ENCODE measurements at regions not wholly inside any gene's neighbourhood (a gene's known extent, or its start where the extent isn't known, plus 50 kb on each side); places are given as distances from the start of the nearest gene placed in this dataset.

DNA sequence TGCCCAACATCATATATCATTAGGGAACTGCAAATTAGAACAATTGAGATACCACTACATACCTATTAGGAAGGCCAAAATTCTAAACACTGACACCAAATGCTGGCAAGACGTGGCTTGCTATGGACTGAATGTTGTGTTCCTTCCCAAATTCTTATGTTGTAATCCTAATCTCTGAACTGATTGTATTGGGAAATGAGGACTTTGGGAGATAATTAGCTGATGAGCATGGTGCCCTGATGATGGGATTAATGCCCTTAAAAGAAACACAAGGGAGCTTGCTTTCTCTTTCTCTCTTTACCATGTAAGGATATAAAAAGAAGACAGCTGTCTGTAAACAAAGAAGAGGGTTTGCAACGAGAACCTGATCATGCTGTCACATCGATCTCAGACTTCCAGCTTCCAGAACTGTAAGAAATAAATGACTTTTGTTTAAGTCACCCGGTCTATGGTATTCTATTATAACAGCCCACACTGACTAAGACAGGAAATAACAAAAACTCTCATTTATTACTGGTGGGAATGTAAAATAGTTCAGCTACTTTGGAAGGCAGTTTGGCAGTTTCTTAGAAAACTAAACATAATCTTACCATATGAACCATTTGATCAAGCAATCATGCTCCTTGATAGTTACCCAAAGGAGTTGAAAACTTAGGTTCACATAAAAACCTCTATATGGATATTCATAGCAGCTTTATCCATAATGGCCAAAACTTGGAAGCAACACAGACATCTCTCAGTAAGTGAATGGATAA lies 458.3 kb upstream of the CBLB start:
- TF ChIP-seq, protein P1, sequence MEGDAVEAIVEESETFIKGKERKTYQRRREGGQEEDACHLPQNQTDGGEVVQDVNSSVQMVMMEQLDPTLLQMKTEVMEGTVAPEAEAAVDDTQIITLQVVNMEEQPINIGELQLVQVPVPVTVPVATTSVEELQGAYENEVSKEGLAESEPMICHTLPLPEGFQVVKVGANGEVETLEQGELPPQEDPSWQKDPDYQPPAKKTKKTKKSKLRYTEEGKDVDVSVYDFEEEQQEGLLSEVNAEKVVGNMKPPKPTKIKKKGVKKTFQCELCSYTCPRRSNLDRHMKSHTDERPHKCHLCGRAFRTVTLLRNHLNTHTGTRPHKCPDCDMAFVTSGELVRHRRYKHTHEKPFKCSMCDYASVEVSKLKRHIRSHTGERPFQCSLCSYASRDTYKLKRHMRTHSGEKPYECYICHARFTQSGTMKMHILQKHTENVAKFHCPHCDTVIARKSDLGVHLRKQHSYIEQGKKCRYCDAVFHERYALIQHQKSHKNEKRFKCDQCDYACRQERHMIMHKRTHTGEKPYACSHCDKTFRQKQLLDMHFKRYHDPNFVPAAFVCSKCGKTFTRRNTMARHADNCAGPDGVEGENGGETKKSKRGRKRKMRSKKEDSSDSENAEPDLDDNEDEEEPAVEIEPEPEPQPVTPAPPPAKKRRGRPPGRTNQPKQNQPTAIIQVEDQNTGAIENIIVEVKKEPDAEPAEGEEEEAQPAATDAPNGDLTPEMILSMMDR (IDR thresholded peaks at IDR 0.05; ENCODE audit: partially characterized antibody, unreplicated experiment), result no peak
- Mint-ChIP-seq H3K36me3 (ENCODE audit: unreplicated experiment) (peaks cover 12% of the 10 kb centered on the region), H3K9me3 (ENCODE audit: unreplicated experiment) (peaks cover 1% of the 10 kb centered on the region), H3K4me3 (ENCODE audit: unreplicated experiment) (no peak overlapping the region), H3K4me1 (ENCODE audit: low read depth, unreplicated experiment) (peaks cover 9% of the 10 kb centered on the region), H3K27me3 (ENCODE audit: unreplicated experiment) (no peaks in the 10 kb centered on the region), H3K27ac (ENCODE audit: unreplicated experiment) (no peak overlapping the region)
- no peak for DNase-seq

GRCh38 chr3:106327696-106328025 lies 458.8 kb upstream of the CBLB start:
- no peaks in the 10 kb centered on the region for H3K27me3 Mint-ChIP-seq (ENCODE audit: unreplicated experiment)
- no peak overlapping the region for H3K4me3 Mint-ChIP-seq (ENCODE audit: unreplicated experiment)
- no peak overlapping the region for H3K27ac Mint-ChIP-seq (ENCODE audit: unreplicated experiment)
- H3K9me3 Mint-ChIP-seq (ENCODE audit: unreplicated experiment), result peaks cover 1% of the 10 kb centered on the region
- TF ChIP-seq, protein P1 (IDR thresholded peaks at IDR 0.05; ENCODE audit: partially characterized antibody, unreplicated experiment), result no peak
- no peak for DNase-seq
- H3K4me1 Mint-ChIP-seq (ENCODE audit: low read depth, unreplicated experiment), result peaks cover 9% of the 10 kb centered on the region
- peaks cover 12% of the 10 kb centered on the region for H3K36me3 Mint-ChIP-seq (ENCODE audit: unreplicated experiment)

GRCh38 chr3:106328224-106328623 lies 459.4 kb upstream of the CBLB start:
- DNase-seq, result no peak
- H3K4me3 Mint-ChIP-seq (ENCODE audit: unreplicated experiment), result no peak overlapping the region
- peaks cover 1% of the 10 kb centered on the region for H3K9me3 Mint-ChIP-seq (ENCODE audit: unreplicated experiment)
- H3K4me1 Mint-ChIP-seq (ENCODE audit: low read depth, unreplicated experiment), result peaks cover 9% of the 10 kb centered on the region
- H3K27ac Mint-ChIP-seq (ENCODE audit: unreplicated experiment), result no peak overlapping the region
- H3K36me3 Mint-ChIP-seq (ENCODE audit: unreplicated experiment), result peaks cover 12% of the 10 kb centered on the region
- H3K27me3 Mint-ChIP-seq (ENCODE audit: unreplicated experiment), result no peaks in the 10 kb centered on the region
- TF ChIP-seq, protein P1 (IDR thresholded peaks at IDR 0.05; ENCODE audit: partially characterized antibody, unreplicated experiment), result no peak

- H3K36me3 Mint-ChIP-seq (ENCODE audit: unreplicated experiment), result peaks cover 4% of the 10 kb centered on the region
- no peak overlapping the region for H3K4me3 Mint-ChIP-seq (ENCODE audit: unreplicated experiment)
- H3K9me3 Mint-ChIP-seq (ENCODE audit: unreplicated experiment), result no peaks in the 10 kb centered on the region
- no peak overlapping the region for H3K27ac Mint-ChIP-seq (ENCODE audit: unreplicated experiment)
- H3K27me3 Mint-ChIP-seq (ENCODE audit: unreplicated experiment), result no peaks in the 10 kb centered on the region
- no peak for DNase-seq
- TF ChIP-seq, protein P1 (IDR thresholded peaks at IDR 0.05; ENCODE audit: partially characterized antibody, unreplicated experiment), result no peak
- peaks cover 9% of the 10 kb centered on the region for H3K4me1 Mint-ChIP-seq (ENCODE audit: low read depth, unreplicated experiment)
Observed at GRCh38 chr3:106329521-106329920, 460.7 kb upstream of the CBLB start.

DNA sequence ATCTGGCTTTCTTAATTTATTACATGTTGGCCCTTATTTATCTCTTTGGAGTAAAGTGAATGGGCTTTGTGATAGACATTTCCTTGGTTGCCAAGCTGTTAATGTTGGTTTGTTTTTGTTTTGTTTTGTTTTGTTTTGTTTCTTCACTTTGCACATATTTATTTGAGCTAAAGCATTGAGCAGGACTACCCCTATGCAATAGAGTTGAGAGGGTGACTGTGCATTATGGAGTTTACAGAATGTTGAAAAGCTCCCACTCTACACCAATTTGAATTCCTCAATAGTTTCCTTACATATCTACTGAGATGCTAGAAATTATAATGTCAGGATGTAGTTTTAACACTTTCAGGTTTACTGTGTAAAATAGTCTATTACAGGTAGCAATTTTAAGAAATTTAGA lies 462.8 kb upstream of the CBLB start:
- H3K4me3 Mint-ChIP-seq (ENCODE audit: unreplicated experiment), result no peak overlapping the region
- peaks cover 8% of the 10 kb centered on the region for H3K4me1 Mint-ChIP-seq (ENCODE audit: low read depth, unreplicated experiment)
- TF ChIP-seq, protein P1 (IDR thresholded peaks at IDR 0.05; ENCODE audit: partially characterized antibody, unreplicated experiment), result no peak
- H3K9me3 Mint-ChIP-seq (ENCODE audit: unreplicated experiment), result no peaks in the 10 kb centered on the region
- H3K36me3 Mint-ChIP-seq (ENCODE audit: unreplicated experiment), result no peaks in the 10 kb centered on the region
- peak overlapping the region; percentile 2 for H3K27ac Mint-ChIP-seq (ENCODE audit: unreplicated experiment)
- no peak for DNase-seq
- no peaks in the 10 kb centered on the region for H3K27me3 Mint-ChIP-seq (ENCODE audit: unreplicated experiment)

Measured in glutamatergic neuron (in vitro differentiated cells).